HEK293T (cell line): ENCODE measurements at regions not wholly inside any gene's neighbourhood (a gene's known extent, or its start where the extent isn't known, plus 50 kb on each side); places are given as distances from the start of the nearest gene placed in this dataset.

Experiments
- ARNT ChIP-seq: fragments of 450-650 bp; IDR thresholded peaks from 2 replicates; pipeline ENCODE4 v1.6.1; 2017; ENCODE audit warnings: mild to moderate bottlenecking
- ELF4 ChIP-seq: fragments of 450-650 bp; IDR thresholded peaks from 2 replicates; pipeline ENCODE4 v1.6.1; 2017; ENCODE audit warnings: antibody characterized with exemption
- FOXA1 ChIP-seq: fragments of 450-650 bp; IDR thresholded peaks from 2 replicates; pipeline ENCODE4 v1.6.1; 2016; ENCODE audit warnings: mild to moderate bottlenecking
- FOXK2 ChIP-seq: fragments of 450-650 bp; IDR thresholded peaks from 2 replicates; pipeline ENCODE4 v1.6.1; 2016; ENCODE audit warnings: mild to moderate bottlenecking
- LEF1 ChIP-seq: fragments of 450-650 bp; IDR thresholded peaks from 2 replicates; pipeline ENCODE4 v1.6.1; 2017; ENCODE audit warnings: mild to moderate bottlenecking, borderline replicate concordance
- SUZ12 ChIP-seq: fragments of 450-650 bp; IDR thresholded peaks from 2 replicates; pipeline ENCODE4 v1.6.1; 2016; ENCODE audit warnings: mild to moderate bottlenecking
- ZNF384 ChIP-seq: fragments of 450-650 bp; IDR thresholded peaks from 2 replicates; pipeline ENCODE4 v1.6.1; 2016

GRCh38 chr10:88187472-88187871, 324.0 kb downstream of the PTEN start:
- no peak for TF ChIP-seq FOXK2
- TF ChIP-seq ELF4, result no peak
- TF ChIP-seq ARNT, result no peak
- no peak for TF ChIP-seq LEF1
- no peak for TF ChIP-seq SUZ12
- no peak for TF ChIP-seq ZNF384
- no peak for TF ChIP-seq FOXA1
